GM19397 (cell line): ENCODE measurements at regions not wholly inside any gene's neighbourhood (a gene's known extent, or its start where the extent isn't known, plus 50 kb on each side); places are given as distances from the start of the nearest gene placed in this dataset.
"Not testable (repeated sequence)": the region's sequence is repeated elsewhere in the genome, so short reads cannot be mapped to it uniquely, and the experiment has no call there.

Source experiments
- ATAC-seq: cut with Tn5 transposase; IDR thresholded peaks from one replicate; pipeline ENCODE4 v1.9.1; 2021; ENCODE audit warnings: mild to moderate bottlenecking, moderate library complexity; ENCODE audit not compliant: unreplicated experiment

DNA sequence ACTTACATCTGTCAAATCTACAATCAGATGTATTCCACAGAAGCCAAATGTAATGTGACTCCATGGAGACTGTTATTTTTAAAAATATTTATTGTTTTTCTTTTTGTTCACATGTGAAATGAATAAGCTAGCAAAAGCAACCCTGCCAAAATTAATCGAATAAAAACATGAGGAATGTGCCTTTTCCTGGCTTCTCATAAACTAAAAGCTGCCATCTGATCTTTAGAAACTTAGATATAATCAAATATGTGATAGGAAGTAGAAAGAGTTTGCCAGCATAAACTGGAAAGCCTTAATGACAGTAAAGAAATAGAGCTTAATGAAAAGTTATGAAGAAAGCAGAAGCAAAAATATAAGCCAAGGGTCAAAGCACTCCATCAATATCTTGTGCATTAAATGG lies 1724.7 kb upstream of the WWC1 start:
- ATAC-seq: no peak

DNA sequence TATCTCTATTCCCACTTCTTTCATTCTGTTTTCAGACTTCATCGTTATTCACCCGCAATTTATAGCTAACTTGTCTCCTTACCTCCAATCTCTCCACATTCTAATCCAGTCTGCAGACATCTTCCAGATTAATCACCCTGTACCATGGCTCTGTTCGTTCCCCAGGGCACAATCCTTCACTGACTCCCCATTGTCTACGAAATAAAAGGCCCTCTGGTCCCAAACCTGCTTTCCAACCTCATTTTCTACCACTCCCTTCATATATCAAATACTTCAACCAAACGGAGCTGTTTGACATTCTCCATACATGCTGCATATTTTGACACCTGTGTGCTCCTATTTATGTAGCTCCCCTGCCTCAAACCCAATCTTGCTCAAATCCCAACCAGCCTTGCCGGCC lies 1720.6 kb upstream of the WWC1 start:
- ATAC-seq: no peak

- ATAC-seq: no peak
Observed at GRCh38 chr5:166571668-166572067, 1719.8 kb upstream of the WWC1 start.

- no peak for ATAC-seq
Observed at GRCh38 chr5:166576323-166576722, 1715.1 kb upstream of the WWC1 start.

- no peak for ATAC-seq
Observed at GRCh38 chr5:166581826-166582225, 1709.6 kb upstream of the WWC1 start.

DNA sequence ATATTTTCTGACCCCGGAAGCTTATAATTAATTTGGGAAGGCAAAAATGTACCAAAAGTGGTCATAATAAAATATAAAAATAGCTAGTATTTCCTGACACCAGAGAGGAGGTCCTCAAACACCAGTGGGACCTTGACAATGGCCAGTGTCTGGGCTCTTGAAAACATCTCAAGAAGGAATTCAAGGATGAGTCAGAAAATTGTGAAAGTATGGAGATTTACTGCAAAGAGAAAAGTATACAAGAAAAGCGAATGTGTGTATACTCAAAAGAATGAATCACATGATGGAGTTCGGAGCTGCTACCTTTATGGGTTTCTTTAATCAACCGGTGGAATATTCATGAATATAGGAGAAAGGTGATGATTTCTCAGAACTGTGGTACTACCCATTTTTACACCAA lies 1709.0 kb upstream of the WWC1 start:
- no peak for ATAC-seq

- no peak for ATAC-seq
Observed at GRCh38 chr5:166594567-166594966, 1696.9 kb upstream of the WWC1 start.

DNA sequence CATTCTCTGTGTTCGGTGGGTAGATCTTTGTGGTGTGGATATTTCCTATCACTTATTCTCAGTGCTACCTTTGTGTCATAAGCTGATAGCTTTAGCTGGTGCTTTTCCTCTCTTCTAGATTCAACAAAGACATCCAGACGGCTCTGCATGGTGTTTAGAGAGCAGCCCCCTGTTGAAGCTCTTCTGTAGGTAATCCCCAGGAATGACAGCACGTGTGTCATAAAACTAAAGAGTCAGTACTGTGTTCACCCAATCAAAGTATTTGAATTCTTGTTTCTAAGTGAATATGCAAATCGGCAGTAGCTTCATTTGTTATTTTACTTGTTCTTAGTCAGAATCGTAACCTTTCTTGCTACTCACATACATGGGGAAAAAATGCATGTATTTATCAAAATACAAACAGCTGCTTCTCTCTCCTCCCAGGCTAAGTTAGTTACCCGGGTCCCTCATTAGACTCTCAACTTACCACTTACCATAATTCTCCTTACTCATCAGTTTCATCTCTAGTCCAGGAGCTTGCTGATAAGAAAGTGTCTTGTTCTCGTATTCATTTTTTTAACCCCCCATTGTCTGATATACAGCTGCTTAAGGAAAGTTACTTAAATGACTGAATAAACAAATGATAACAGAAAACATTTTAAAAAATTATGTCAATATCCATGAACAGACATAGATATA lies 1696.0 kb upstream of the WWC1 start:
- ATAC-seq: no peak

DNA sequence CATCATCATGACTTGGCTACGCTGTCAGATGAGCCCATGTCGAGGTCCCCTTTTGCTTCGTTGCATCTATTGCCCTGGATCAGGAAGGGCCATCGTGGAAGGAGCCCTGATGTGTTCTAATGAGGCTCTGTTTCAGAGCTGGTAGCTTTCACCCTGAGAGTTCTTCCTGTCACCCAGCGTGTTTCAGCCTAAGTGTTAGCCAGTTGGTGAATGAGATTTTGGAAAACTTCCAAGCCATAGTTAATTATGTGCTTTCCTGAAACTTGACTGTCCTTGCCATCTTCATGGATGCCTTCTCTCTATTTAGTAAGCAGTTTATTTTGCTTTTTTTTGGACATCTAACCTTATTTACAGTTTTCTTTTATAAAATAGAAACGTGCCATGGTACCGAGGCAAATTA lies 1695.4 kb upstream of the WWC1 start:
- no peak for ATAC-seq

DNA sequence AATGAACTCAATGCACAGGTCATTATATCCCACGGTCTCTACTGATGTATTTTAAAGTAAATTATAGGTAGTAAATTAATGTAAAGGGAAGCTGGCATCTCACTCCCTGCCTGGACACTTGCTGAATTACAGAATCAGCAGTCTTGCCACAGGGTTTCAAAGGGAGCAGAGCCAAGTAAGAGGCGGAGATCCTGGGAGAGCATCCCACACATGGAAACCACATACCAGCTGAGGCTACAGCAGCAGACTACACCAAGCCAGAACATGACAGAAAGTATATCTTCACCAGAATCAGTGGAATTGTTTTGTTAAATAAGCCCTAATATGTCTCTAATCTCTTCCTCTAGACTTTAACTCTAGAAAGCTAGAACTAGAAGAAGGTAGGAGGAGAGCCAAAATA lies 1689.2 kb upstream of the WWC1 start:
- no peak for ATAC-seq

- ATAC-seq: no peak
Observed at GRCh38 chr5:166617507-166617906, 1673.9 kb upstream of the WWC1 start.

GRCh38 chr5:166618526-166618925 lies 1672.9 kb upstream of the WWC1 start:
- ATAC-seq: no peak

DNA sequence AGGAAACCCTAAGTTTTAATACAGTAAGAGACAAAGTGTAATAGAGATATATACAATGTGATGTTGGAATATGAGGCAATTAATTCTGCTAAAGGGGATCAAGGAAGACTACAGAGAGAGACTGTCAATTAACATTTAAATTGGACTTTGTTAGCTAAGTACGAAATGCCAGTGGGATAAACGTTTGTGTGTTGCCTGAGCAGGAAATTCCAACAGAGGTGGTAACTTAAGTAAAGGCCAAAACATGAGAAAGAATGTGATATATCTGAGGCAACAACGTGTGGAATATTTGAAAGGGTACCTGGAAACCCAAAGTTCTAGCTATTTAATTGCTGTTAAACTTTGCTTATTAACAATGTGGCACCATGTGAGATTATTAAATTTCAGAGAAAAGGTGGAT lies 1666.9 kb upstream of the WWC1 start:
- ATAC-seq: no peak

GRCh38 chr5:166625210-166625865 lies 1666.1 kb upstream of the WWC1 start:
- ATAC-seq: no peak

GRCh38 chr5:166637295-166637694 lies 1654.2 kb upstream of the WWC1 start:
- no peak for ATAC-seq

DNA sequence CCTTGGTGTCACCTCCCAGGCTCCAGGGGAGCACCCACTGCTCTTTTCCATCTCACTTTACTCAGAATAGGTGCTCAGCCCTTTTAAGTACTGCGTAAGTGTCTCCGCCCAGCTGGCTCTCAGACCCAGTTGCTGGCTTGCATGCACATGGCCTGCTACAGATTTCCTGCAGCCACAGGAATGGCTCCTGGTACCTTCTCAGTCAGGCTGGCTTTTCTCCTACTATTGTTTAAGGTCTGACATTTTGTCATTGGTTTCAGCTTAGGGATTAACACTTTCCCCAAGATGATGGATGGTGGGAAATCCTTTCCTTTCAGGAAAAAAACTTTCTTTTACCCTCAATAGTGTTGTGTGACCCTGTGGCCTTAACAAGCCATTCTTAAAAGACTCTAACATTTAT lies 1652.3 kb upstream of the WWC1 start:
- no peak for ATAC-seq

- not testable (repeated sequence) for ATAC-seq
Observed at GRCh38 chr5:166640136-166640535, 1651.3 kb upstream of the WWC1 start.

- ATAC-seq: no peak
Observed at GRCh38 chr5:166648736-166649135, 1642.7 kb upstream of the WWC1 start.

GRCh38 chr5:166649676-166650075 lies 1641.8 kb upstream of the WWC1 start:
- ATAC-seq: no peak

DNA sequence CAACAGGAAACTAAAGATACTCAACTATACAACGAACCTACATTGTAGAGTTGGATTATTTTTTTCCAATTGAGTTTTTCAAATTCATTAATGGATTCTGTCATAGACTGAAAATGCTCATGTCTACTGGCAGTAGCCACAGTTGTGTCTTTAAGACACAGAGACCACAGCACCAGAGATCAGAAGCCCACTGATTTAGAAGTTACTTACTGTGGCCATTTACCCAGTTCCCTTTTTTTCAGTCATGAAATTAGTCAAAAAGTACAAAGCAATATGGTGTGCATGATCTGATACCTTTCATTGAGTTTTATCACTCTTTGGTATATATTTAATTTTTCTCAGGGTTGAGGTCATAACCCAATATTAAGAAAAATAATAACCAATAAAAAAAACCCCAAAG lies 1640.2 kb upstream of the WWC1 start:
- no peak for ATAC-seq

GRCh38 chr5:166671811-166672210 lies 1619.6 kb upstream of the WWC1 start:
- no peak for ATAC-seq

DNA sequence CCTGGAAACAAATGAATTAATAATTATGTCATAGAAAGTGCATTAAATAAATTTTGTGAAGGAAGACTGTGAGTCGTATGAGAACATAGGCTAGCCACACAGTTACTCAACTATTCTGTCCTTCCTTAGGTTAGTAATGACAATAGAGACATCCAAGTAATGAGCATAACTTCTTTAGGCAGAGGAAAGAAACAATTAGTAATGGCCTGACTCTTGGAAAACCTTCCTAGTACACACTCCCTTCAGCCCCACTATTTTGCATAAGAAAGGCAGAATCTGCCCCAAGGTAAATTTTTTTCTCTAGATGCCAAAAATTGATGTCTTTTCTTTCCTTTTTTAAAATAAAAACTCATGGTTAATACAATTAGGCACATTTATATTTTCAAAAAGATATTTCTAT lies 1619.0 kb upstream of the WWC1 start:
- ATAC-seq: no peak

GRCh38 chr5:166677891-166678290 lies 1613.6 kb upstream of the WWC1 start:
- ATAC-seq: no peak
